ENCODE measurements at regions not wholly inside any gene's neighbourhood (a gene's known extent, or its start where the extent isn't known, plus 50 kb on each side); places are given as distances from the start of the nearest gene placed in this dataset.

DNA sequence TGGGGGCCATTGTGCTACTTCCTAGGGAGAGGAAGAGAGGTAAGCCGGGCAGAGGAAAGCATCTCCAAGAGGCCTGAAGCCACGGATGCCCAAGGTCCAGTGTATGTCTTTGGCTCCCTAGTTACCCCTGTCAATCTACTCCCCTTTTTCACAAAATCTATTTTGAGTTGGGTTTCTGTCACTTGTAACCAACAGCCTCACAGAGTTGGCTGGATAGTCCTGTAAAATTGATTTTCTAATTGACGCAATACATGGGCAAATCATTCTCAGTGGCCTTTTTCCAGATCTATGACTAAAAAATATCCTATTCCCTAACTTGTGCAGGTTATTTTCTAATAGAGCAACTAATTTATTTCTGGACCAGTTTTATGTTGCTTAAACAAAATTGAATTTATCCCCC is 168.4 kb downstream of the IRS1 start:
- TF ChIP-seq CTCF (conservative IDR thresholded peaks at IDR 0.05) (no peak), ZFX (IDR thresholded peaks at IDR 0.05) (no peak)
